ENCODE measurements at regions not wholly inside any gene's neighbourhood (a gene's known extent, or its start where the extent isn't known, plus 50 kb on each side); places are given as distances from the start of the nearest gene placed in this dataset.
"Not testable (repeated sequence)": the region's sequence is repeated elsewhere in the genome, so short reads cannot be mapped to it uniquely, and the experiment has no call there.

DNA sequence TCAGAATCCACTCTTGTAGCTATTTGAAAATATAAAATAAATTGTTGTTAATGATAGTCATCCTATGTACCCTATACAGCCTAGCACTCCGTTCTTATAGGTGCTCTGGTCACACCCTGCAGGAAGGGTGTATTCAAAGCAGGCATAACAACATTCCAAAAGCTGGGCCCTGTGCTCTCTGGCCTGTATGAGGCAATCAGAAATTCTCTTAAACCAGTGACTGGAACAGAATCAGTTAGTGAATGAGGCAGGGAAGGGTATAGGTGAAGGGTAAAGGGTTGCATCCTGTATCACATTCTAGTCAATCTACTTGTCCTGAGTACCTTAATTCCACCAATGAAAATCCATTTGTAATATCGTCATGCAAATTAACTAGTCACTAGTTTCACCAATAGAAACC lies 154.5 kb upstream of the ZNF217 start:
- DNase-seq (ENCODE audit: low spot score): no peak

DNA sequence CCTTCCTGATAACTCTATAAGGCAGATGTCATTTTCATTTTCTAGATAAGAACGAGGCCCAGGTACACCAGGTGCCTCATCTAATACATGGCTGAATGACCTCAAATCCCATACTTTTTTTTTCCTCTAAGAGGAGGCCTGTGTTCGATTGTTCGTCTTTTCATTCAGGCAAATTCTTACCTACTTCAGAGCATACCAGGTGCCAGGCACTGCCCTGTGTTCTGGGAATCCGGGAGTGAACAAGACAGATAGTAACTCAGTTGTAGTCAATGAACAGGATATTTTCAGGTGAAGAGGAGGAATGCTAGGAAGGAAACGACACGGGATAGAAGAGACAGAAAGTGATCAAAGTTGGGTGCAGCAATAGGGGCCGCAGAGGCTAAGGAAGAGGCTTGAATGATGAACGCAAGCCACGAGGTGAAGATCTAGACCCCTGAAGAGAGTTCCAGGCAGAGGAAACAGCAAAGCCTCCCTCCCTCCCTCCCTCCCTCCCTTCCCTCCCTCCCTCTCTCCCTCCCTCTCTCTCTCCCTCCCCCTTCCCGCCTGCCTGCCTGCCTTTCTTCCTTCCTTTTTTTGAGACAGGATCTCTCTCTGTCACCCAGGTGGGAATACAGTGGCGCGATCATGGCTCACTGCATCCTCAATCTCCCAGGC lies 150.1 kb upstream of the ZNF217 start:
- no peak for DNase-seq (ENCODE audit: low spot score)

DNA sequence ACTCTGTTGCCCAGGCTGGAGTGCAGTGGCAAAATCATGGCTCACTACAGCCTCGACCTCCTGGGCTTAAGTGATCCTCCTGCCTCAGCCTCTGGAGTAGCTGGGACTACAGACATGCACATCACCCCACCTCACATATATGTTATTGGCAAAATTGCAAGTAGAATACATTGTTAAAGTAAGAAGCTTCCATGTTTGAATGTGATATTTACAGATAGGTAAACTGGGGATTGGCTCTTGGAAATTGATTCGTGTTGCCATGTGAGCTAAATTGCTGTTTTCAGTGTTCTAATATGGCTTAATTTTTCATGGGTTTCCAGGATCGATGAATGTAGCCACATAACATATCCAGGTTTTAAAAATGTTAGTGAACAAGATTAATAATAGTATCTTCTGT lies 149.0 kb upstream of the ZNF217 start:
- no peak for DNase-seq (ENCODE audit: low spot score)

DNA sequence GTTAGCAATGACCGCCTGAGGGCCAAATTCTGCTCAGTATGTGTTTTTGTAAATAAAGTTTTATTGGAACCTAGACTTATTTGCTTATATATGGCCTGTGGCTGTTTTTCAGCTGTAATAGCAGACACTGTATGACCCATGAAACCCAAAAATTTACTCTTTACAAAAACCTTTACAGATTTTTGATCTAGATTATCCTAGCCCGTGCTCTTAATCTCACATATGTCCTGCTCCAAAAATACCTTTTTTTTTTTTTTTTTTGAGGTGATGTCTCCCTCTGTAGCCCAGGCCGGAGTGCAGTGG lies 148.0 kb upstream of the ZNF217 start:
- DNase-seq (ENCODE audit: low spot score): no peak

DNA sequence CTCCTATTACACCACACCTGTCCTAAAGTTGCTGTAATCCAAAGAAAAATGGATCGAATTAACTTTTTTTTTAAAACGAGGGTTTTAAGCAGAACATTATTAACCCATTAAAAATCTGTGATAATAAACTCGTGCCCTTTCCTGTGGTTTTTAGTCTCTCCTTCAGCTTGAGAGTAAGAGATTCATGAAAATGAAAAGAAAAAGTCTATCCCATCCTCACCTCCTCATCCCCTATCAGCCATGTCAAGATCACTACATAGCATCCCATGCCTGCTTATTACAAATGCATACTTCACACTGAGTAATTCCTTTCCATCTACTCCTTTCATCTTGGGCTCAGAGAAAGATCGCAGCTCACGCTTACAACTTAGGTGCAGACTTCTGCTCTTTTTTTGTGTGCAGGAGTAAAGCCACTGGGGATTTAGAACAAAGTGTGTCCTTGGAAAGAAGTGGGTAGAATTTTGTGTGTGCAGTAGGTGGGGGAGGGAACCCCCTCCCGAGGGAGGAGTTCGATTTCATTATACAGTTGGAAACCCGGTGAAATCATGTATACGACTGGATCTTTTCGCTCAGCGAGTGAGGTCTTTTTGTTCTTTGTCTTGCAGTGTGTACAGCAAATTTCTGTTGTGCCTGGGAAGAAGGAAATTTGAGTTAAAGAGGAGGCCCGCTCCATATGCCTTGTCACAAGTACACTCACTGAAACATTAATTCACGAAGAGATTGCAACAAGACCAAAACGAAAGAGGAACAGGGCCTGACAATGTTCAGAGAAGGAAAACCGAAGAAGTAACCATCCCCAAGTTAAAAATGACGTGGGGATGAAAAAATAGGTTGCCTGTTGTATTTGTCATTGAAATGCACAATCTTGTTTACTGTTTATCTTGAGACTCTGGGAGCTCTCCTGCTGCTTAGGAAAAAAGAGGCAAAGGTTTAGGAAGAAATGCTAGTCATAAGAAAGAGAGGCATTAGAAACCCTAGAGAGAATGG lies 146.5 kb upstream of the ZNF217 start:
- no peak for DNase-seq (ENCODE audit: low spot score)

DNA sequence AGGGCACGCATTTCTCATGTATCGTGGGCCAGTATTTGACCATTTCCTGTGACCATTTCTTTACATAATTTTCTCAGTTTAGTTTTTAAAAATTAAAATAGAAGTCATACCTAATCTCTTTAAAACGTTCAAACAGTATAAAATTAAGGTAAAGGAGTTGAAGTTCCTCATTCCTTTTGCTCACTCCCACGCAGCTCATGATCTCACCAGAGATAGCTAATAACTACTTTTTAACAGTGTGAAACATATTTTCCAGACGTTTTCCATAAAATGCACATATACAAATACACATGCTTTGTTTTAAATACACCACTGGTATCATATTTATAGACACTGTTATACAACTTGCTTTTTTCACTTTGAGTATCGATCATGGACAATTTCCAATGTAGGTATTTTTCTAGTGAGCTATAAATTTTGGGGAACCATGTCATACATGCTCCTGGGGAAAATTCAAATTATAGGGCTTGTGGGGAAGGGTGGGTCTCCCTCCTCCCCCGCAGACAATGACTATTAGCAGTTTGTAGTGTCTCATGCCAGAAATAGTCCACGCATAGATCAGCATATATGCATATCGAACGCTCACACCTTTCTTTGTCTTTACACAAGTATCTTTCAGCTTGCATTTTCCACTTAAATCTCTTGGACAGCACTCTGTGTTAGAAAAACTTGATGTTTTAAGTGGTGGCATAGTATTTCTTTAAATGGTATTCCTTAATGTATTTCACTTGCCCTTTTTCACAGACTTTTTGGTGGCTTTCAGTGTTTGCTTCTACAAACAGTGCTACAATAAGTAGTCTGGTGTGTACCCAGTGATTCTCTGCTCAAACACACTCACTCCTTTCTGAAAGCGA lies 145.5 kb upstream of the ZNF217 start:
- DNase-seq (ENCODE audit: low spot score): no peak

DNA sequence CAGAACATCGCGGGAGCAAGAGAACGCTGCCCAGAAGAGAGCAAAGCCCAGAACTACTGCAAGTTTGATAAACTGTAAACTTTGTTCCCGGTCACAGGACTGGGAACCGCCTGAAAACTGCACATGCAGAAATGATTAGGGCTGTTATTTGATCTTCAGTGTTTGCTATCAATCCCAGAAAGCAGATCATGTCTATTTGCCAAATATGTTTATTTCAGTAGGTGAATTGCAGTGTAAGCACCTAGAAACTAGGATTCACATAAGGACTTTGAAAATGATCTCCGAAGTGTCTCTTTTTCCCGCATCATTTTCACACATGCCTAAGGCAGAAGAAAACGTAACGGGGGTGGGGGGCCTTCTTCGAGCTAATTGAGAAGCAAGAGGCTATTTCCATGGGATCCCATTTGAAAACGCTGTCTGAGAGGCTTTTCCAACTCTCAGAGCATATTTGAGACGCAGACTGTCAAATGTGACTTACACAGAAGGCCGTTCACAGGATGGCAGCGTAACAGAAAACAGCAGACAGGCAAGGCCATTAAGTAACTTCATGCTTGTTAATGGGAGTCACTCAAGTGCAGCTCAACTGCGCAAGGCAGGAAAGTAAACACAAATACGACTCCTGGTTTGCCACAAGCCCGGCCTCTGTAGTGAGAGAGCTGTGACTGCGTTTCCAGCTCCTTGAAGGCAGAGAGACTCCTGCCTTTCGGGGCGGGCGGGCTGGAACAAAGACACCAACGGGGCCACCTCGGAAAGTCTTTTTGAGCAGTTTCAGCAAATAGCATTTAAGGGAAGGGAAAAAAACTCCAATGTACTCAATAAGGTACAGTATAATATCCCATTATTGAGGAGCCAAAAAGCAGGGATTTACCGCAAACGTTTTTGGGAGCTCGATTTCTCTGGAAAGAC lies 144.7 kb upstream of the ZNF217 start:
- peak; percentile 68 for DNase-seq (ENCODE audit: low spot score)

DNA sequence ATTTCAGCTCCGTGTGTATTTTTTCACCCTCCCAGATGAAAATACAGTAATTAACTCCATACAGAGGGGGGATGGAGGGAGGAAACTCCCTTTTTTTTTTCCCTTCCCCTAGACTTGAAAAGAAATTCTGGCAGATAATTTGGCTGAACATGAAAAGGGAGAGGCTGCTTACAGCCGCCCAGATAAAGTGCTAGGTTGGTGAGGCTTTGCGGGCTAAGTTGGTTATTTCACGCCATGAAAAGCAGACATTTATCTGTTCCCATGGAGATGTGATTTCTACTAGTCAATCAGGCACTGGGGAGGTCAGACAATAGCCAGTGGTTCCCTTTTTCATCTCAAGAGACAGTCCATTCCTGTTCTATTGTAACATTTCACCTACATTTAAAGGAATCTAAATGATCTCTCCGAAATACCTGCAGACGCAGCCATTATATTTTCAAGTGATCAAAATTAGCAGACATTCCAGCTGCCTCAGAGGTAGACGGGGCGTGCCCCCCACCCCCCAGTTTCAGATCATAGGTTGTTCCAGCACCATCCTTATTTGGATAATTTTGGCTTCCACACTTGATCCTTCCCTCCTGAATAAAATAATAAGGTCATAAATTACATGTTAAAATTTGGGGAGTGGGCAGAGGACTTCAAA lies 143.9 kb upstream of the ZNF217 start:
- DNase-seq (ENCODE audit: low spot score): no peak

DNA sequence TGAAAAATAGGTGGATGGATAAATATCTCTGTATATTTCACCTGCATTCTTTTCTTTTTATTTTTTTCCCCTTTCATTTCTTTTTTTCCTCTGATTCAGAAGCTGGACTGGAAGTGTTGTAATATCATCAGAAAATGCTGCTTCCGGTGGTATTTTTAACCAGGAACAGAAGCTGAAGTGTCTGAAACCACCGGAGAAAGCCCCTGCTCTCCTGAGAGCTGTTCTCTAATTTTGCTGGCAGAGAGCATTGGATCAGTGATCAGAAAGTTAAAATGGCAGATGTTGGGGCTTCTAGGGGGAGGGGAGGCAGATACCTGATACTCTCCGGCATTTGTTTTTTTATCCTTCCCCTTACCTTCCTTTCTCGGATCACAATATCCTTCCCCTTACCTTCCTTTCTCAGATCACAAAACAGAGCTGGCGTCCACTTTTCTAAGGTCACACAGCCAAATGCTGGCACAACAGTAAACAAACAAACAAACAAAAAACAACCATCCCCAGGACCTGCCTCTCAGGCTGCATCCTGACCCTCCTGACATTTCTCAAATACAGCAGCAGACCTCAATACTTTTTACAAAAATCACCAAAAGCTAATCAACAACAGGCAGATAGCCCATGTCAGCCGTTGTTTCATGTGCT lies 143.2 kb upstream of the ZNF217 start:
- peak; percentile 59 for DNase-seq (ENCODE audit: low spot score)

DNA sequence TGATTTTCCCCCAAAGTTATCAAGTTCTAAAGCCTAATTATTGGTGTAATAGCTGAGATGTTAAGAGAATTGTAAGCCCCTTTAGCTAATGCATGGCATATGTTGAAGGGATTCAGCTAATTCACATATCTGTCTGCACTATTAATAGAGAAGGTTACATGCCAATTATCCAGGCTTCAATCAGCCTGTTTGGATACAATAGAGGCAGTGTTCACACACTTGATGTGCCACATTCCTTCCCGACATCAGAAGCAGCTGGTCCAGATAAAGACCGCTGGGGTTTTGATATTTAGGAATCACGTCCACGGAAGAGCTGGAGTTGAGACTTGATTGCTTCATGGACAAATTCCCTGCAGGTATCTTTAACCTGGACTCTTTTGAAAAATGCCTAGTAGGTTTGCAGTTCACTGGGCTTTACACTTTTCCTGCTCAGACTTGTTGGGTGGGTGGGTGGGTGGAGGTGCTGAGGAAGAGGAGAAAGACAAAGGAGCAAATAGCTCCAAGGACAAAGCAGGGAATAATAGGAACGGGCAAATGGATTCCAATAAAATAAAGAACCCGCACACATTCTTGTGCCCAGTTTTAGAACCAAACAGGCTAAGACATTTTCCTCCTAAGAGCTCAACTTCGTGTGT lies 142.6 kb upstream of the ZNF217 start:
- no peak for DNase-seq (ENCODE audit: low spot score)

DNA sequence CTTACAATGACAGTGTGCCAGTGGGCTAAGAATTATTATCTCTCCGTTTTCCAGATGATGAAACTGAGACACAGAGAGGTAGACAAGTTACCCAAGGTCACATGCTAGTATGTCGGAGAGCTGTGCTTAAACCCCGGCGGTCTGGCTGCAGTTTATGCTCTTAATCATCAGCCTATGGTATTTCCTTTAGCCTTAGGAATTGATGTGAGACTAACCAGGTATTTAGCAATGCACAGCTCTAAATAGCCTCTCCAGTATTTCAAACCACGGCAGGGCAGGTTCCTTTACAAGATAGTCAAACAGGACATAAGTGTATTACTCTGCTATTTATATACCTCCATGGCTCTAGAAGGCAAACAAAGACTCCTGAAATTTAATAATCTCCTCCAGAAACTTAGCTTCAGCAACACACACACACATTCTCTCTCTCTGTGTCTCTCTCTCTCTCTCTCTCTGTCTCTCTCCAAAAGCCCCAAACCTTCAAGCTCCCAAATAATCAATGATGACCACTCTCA lies 142.0 kb upstream of the ZNF217 start:
- DNase-seq (ENCODE audit: low spot score): no peak

DNA sequence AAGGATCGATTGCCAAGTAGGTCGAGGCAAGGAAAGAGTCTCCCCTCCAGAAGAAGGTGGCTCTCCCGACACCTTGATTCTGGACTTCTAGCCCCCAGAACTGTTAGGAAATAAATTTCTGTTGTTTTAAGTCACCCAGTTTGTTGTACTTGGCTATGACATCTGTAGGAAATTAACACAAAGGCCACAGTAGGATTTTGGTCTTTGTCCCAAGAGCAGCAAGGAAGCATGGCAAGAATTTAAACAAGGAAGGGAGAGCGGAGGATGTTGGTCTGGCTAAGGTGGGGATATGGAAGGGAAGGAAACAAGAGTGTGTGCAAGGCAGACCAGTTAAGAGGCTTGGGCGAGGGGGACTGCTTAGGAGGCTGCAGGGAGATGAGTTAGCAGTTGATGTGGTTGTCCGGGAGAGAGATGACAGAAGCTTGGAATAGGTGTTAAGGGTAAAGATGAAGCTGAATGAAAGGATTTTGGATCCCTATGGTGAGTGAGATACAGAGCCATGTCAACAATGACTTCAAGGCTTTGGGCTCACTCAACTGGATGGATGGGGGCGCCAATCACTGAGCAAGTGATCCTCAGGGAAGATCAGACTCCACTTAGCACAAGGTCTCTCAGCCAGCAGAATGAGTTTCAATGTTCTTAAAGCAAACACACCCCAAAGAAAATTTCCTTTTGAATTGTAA lies 140.5 kb upstream of the ZNF217 start:
- DNase-seq (ENCODE audit: low spot score): no peak

DNA sequence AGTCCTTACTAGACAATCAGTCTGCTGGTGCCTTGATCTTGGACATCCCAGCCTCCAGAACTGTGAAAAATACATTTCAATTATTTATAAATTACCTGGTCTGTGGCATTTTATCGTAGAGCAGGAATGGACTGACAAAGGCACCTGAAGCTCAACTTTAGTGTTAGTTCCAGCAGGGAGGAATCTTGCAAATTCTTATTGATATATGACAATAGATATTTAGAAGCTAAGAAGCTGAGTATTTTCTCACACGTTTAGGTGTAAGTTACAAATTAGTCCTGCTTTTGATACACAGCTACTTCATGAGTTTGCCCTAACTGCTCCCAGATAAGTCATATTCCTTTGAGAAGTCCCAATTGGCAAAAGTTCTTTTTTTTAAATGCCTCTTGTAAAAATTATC lies 138.0 kb upstream of the ZNF217 start:
- no peak for DNase-seq (ENCODE audit: low spot score)

DNA sequence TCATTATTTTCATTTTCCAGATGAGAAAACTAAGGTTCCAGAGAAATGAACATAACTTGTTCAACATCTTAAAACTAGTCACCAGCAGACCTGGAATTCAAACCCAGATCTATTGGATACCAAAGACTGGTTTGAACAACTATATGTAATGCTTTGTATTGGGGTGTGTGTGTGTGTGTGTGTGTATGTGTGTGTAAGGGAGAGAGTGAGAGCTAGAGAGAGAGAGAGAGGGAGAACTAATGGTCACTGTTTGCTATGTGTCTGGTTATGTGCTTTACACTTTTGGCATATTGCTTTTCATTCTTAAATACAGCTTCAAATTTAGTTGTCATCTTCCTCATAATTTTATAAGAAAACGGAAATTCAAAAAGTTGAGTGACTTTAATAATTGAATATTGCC lies 134.7 kb upstream of the ZNF217 start:
- no peak for DNase-seq (ENCODE audit: low spot score)

DNA sequence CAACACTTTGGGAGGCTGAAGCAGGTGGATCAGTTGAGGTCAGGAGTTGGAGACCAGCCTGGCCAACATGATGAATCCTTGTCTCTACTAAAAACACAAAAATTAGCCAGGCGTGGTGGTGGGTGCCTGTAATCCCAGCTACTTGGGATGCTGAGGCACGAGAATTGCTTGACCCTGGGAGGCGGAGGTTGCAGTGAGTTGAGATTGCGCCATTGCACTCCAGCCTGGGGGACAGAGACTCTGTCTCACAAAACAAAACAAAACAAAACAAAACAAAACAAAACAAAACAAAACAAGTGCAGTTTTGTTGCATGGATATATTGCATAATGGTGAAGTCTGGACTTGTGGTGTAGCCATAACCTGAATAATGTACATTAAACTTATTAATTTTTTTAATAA lies 133.6 kb upstream of the ZNF217 start:
- not testable (repeated sequence) for DNase-seq (ENCODE audit: low spot score)

DNA sequence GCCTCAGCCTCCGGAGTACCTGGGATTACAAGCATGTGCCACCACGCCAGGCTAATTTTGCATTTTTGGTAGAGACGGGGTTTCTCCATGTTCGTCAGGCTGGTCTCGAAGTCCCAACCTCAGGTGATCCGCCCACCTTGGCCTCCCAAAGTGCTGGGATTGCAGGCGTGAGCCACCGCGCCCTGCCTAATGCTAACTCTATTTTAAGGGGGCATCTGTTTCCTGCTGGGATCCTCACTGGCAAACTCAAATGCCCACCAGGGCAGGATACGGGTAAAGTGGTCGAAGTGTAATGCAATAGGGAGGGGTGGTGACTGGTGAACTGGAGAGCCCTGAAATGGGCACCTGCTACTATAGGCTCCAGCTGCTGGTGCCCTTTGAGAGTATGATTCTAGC lies 131.9 kb upstream of the ZNF217 start:
- no peak for DNase-seq (ENCODE audit: low spot score)

DNA sequence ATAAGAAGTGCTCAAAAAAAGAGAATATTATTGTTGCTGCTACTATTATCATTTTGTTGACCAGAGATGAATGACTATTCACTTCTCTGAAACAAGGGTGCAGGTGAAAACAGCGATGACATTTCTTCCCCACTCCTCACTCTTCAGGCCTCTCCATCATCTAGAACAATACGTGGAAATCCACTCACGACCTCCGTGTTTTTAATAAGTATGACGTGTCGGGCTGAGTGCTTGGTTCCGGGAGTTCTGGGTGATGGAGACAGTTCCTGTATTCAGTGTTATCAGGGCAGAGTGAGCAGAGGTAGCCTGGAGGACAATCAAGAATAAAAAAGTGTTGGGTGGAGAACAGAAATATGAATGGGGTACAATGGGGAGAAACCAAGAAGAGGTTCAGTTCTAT lies 130.0 kb upstream of the ZNF217 start:
- DNase-seq (ENCODE audit: low spot score): no peak

DNA sequence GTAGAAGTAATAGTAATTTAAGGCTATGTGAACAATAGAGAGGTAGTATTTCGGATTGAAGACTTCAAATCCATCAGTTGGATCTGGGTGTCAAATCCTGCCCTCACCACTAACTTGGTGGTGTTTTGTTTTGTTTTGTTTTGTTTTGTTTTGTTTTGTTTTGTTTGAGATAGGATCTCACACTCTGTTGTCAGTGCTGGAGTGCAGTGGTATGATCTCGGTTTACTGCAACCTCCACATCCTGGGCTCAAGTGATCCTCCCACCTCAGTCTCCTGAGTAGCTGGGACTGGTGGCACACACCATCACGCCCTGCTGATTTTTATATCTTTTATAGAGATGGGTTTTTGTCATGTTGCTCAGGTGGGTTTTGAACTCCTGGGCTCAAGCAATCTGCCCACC lies 129.4 kb upstream of the ZNF217 start:
- no peak for DNase-seq (ENCODE audit: low spot score)

DNA sequence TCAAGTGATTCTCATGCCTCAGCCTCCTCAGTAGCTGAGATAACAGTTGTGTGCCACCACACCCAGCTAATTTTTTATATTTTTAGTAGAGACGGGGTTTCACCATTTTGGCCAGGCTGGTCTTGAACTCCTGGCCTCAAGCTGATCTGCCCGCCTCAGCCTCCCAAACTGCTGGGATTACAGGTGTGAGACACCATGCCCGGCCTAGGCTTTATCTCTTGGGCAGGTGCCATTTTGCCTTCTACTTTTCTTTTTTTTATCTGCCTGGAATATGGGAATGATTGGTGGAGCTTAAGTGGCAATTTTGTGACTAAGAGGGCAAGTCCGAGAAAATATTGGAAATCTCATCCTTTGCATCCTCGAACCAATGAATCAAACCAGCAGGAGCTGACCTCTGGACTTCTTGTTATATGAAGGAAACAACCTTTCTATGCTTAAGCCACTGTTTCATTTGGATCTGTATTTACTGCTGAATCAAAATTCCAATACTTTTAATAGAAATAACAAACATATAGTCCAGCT lies 128.9 kb upstream of the ZNF217 start:
- no peak for DNase-seq (ENCODE audit: low spot score)

All from D341Med (cell line).